ENCODE measurements at regions not wholly inside any gene's neighbourhood (a gene's known extent, or its start where the extent isn't known, plus 50 kb on each side); places are given as distances from the start of the nearest gene placed in this dataset.

GRCh38 chr2:9115229-9115628 is 91.4 kb upstream of the ASAP2 start:
- no peak for TF ChIP-seq CTCF (IDR thresholded peaks at IDR 0.05; ENCODE audit: low read depth, low read length)
- no peak for DNase-seq (ENCODE audit: extremely low read depth, low read depth)

- no peak for DNase-seq (ENCODE audit: extremely low read depth, low read depth)
- no peak for TF ChIP-seq CTCF (IDR thresholded peaks at IDR 0.05; ENCODE audit: low read depth, low read length)
Measured at GRCh38 chr2:9114458-9114857, 92.2 kb upstream of the ASAP2 start.

GRCh38 chr2:9113916-9114315 is 92.7 kb upstream of the ASAP2 start:
- no peak for DNase-seq (ENCODE audit: extremely low read depth, low read depth)

GRCh38 chr2:9113262-9113661 is 93.3 kb upstream of the ASAP2 start:
- no peak for TF ChIP-seq CTCF (IDR thresholded peaks at IDR 0.05; ENCODE audit: low read depth, low read length)
- DNase-seq (ENCODE audit: extremely low read depth, low read depth): no peak

More at GRCh38 chr2:9113916-9114315, 92.7 kb upstream of the ASAP2 start:
- TF ChIP-seq CTCF (IDR thresholded peaks at IDR 0.05; ENCODE audit: low read depth, low read length): no peak

GRCh38 chr2:9112079-9112721 is 94.4 kb upstream of the ASAP2 start:
- peak; percentile 68 for DNase-seq (ENCODE audit: extremely low read depth, low read depth)
- TF ChIP-seq CTCF (IDR thresholded peaks at IDR 0.05; ENCODE audit: low read depth, low read length): no peak

- TF ChIP-seq CTCF (IDR thresholded peaks at IDR 0.05; ENCODE audit: low read depth, low read length): peak; percentile 9
- no peak for DNase-seq (ENCODE audit: extremely low read depth, low read depth)
Measured at GRCh38 chr2:9110893-9111569, 95.6 kb upstream of the ASAP2 start.

GRCh38 chr2:9110346-9110884 is 96.2 kb upstream of the ASAP2 start:
- no peak for TF ChIP-seq CTCF (IDR thresholded peaks at IDR 0.05; ENCODE audit: low read depth, low read length)
- no peak for DNase-seq (ENCODE audit: extremely low read depth, low read depth)
